Motor neuron (in vitro differentiated cells): ENCODE measurements at regions not wholly inside any gene's neighbourhood (a gene's known extent, or its start where the extent isn't known, plus 50 kb on each side); places are given as distances from the start of the nearest gene placed in this dataset.
A peak's percentile ranks its signal among the peaks of the same experiment; 100 is the strongest.

ENCODE experiments used
- ATAC-seq, 8 experiments: fragments of 200-7000 bp; cut with Tn5 transposase; replicated peaks in 6 of 8; 2 replicates each; pipeline ENCODE4 v1.8.0; 2021; ENCODE audit warnings: mild to moderate bottlenecking in 8 of 8, moderate library complexity in 8 of 8
- H3K27ac ChIP-seq, 2 donors: fragments of 250-450 bp; sonication (Bioruptor Pico); 2 replicates each; pipeline ENCODE4 v1.9.0; 2021; ENCODE audit warnings: antibody characterized with exemption in 2 of 2, mild to moderate bottlenecking in 2 of 2, moderate library complexity in 1 of 2
- H3K4me1 ChIP-seq, 2 donors: fragments of 250-450 bp; sonication (Bioruptor Pico); replicated peaks in 1 of 2; 2 replicates each; pipeline ENCODE4 v1.6.1; 2021; ENCODE audit warnings: antibody characterized with exemption in 2 of 2, mild to moderate bottlenecking in 2 of 2, moderate library complexity in 1 of 2
- H3K4me3 ChIP-seq, 5 donors: fragments of 250-450 bp; sonication (Bioruptor Pico); 2 replicates each; pipeline ENCODE4 v1.9.0; 2021; ENCODE audit warnings: antibody characterized with exemption in 5 of 5, mild to moderate bottlenecking in 5 of 5, moderate library complexity in 4 of 5
- WGBS, 10 experiments: fragments of 450-650 bp; shearing (Covaris generic); methylation state at CpG; one replicate each; pipeline ENCODE4 v1.0.0; 2022; 5-methylcytosine and 5-hydroxymethylcytosine counted together
- in situ Hi-C, 9 experiments: fragments of 400-800 bp; cut with MboI; loops; one replicate each; pipeline ENCODE4 v1.15.0; 2021; ENCODE audit warnings: low sequenced_read_pairs in 9 of 9, low pct_unique_long_range_greater_than_20kb in 2 of 9; ENCODE audit not compliant: unreplicated experiment in 9 of 9

GRCh38 chr18:24662412-24662821 is 202.0 kb downstream of the HRH4 start:
- peaks cover 11 to 38% of the 10 kb centered on the region in 2 donors for H3K4me1 ChIP-seq
- in situ Hi-C loops = no loop called here
- no peak overlapping the region for H3K4me3 ChIP-seq
- ATAC-seq = no peak
- 13 to 100% (median 82%) methylated on average over 1 to 11 of the region's 13 CpGs; no CpG with 5 or more reads in 1 of the 10 experiments for WGBS, 10 experiments
- no peak overlapping the region for H3K27ac ChIP-seq

- Histone ChIP-seq H3K27ac (no peak overlapping the region), H3K4me3 (no peak overlapping the region), H3K4me1 (peaks cover 7 to 34% of the 10 kb centered on the region in 2 donors)
- WGBS, 10 experiments = 41 to 100% (median 96%) methylated on average over 1 to 5 of the region's 5 CpGs; no CpG with 5 or more reads in 1 of the 10 experiments
- in situ Hi-C loops = no loop called here
- ATAC-seq = no peak
Observed at GRCh38 chr18:24663026-24663425, 202.6 kb downstream of the HRH4 start.

- Histone ChIP-seq H3K4me3 (no peak overlapping the region), H3K27ac (no peak overlapping the region), H3K4me1 (peaks cover 15 to 39% of the 10 kb centered on the region in 2 donors)
- 6 to 100% (median 80%) methylated on average over 1 to 2 of the region's 2 CpGs; no CpG with 5 or more reads in 3 of the 10 experiments for WGBS, 10 experiments
- no peak for ATAC-seq
- in situ Hi-C loops = no loop called here
Observed at GRCh38 chr18:24669015-24669414, 208.6 kb downstream of the HRH4 start.

- no peak for ATAC-seq
- WGBS, 10 experiments = 13 to 74% (median 54%) methylated on average over 1 to 3 of the region's 3 CpGs; no CpG with 5 or more reads in 4 of the 10 experiments
- Histone ChIP-seq H3K4me1 (peaks cover 15 to 39% of the 10 kb centered on the region in 2 donors), H3K27ac (no peak overlapping the region), H3K4me3 (no peak overlapping the region)
- in situ Hi-C loops = no loop called here
Observed at GRCh38 chr18:24669502-24669901, 209.1 kb downstream of the HRH4 start.

GRCh38 chr18:24672165-24672941 is 211.9 kb downstream of the HRH4 start:
- in situ Hi-C loops = no loop called here
- peaks cover 15 to 53% of the 10 kb centered on the region in 2 donors for H3K4me1 ChIP-seq
- peak overlapping the region; percentile 10 to 52 for H3K27ac ChIP-seq
- 4 to 88% (median 59%) methylated on average over 2 to 6 of the region's 9 CpGs; no CpG with 5 or more reads in 2 of the 10 experiments for WGBS, 10 experiments
- ATAC-seq = peak in 6 of 8 experiments; percentile 32 to 79 (median 65)
- no peak overlapping the region for H3K4me3 ChIP-seq

- H3K4me1 ChIP-seq = peaks cover 15 to 58% of the 10 kb centered on the region in 2 donors
- ATAC-seq = no peak
- no peak overlapping the region for H3K4me3 ChIP-seq
- in situ Hi-C loops = no loop called here
- WGBS, 10 experiments = 46 to 100% (median 90%) methylated on average over 1 to 4 of the region's 4 CpGs; no CpG with 5 or more reads in 2 of the 10 experiments
- H3K27ac ChIP-seq = no peak overlapping the region
Observed at GRCh38 chr18:24674200-24674599, 213.8 kb downstream of the HRH4 start.

- in situ Hi-C loops = no loop called here
- H3K4me3 ChIP-seq = no peak overlapping the region
- peaks cover 15 to 56% of the 10 kb centered on the region in 2 donors for H3K4me1 ChIP-seq
- no peak overlapping the region for H3K27ac ChIP-seq
- no peak for ATAC-seq
- 17 to 100% (median 83%) methylated on average over 2 to 3 of the region's 3 CpGs for WGBS, 10 experiments
Observed at GRCh38 chr18:24674605-24675004, 214.2 kb downstream of the HRH4 start.

- in situ Hi-C loops = no loop called here
- peak in 2 of 8 experiments; percentile 80 to 85 for ATAC-seq
- no peak overlapping the region for H3K27ac ChIP-seq
- WGBS, 10 experiments = 0 to 100% (median 67%) methylated on average over 1 of the region's 1 CpG; no CpG with 5 or more reads in 3 of the 10 experiments
- H3K4me3 ChIP-seq = no peak overlapping the region
- H3K4me1 ChIP-seq = peaks cover 10 to 33% of the 10 kb centered on the region in 2 donors
Observed at GRCh38 chr18:24677011-24677410, 216.6 kb downstream of the HRH4 start.

- Histone ChIP-seq H3K4me3 (no peak overlapping the region), H3K4me1 (peaks cover 0 to 22% of the 10 kb centered on the region in 2 donors), H3K27ac (no peak overlapping the region)
- 83 to 100% (median 90%) methylated on average over 1 of the region's 1 CpG; no CpG with 5 or more reads in 1 of the 10 experiments for WGBS, 10 experiments
- ATAC-seq = no peak
- in situ Hi-C loops = no loop called here
Observed at GRCh38 chr18:24678107-24678506, 217.7 kb downstream of the HRH4 start.

GRCh38 chr18:24678626-24679025 is 218.2 kb downstream of the HRH4 start:
- H3K4me3 ChIP-seq = no peak overlapping the region
- no peak overlapping the region for H3K27ac ChIP-seq
- 0 to 100% (median 86%) methylated on average over 1 to 3 of the region's 3 CpGs; no CpG with 5 or more reads in 1 of the 10 experiments for WGBS, 10 experiments
- ATAC-seq = no peak
- in situ Hi-C loops = no loop called here
- peaks cover 0 to 19% of the 10 kb centered on the region in 2 donors for H3K4me1 ChIP-seq

- in situ Hi-C loops = no loop called here
- no peak for ATAC-seq
- WGBS, 10 experiments = 18 to 92% (median 60%) methylated on average over 2 to 4 of the region's 4 CpGs; no CpG with 5 or more reads in 3 of the 10 experiments
- Histone ChIP-seq H3K4me3 (no peak overlapping the region), H3K4me1 (peaks cover 0 to 19% of the 10 kb centered on the region in 2 donors), H3K27ac (no peak overlapping the region)
Observed at GRCh38 chr18:24679062-24679461, 218.6 kb downstream of the HRH4 start.

- WGBS, 10 experiments = 0 to 100% (median 60%) methylated on average over 1 of the region's 1 CpG; no CpG with 5 or more reads in 5 of the 10 experiments
Observed at GRCh38 chr18:24683925-24684324, 223.5 kb downstream of the HRH4 start.

GRCh38 chr18:24685254-24685959 is 225.0 kb downstream of the HRH4 start:
- in situ Hi-C loops = no loop called here
- no peak overlapping the region for H3K27ac ChIP-seq
- no peak for ATAC-seq
- no peak overlapping the region for H3K4me3 ChIP-seq
- H3K4me1 ChIP-seq = no peaks in the 10 kb centered on the region
- WGBS, 10 experiments = 28 to 100% (median 84%) methylated on average over 2 to 5 of the region's 5 CpGs; no CpG with 5 or more reads in 1 of the 10 experiments

More at GRCh38 chr18:24683925-24684324, 223.5 kb downstream of the HRH4 start:
- Histone ChIP-seq H3K4me3 (no peak overlapping the region), H3K4me1 (no peaks in the 10 kb centered on the region), H3K27ac (no peak overlapping the region)
- ATAC-seq = peak in 2 of 8 experiments; percentile 18 to 33
- in situ Hi-C loops = no loop called here
